ENCODE measurements at regions not wholly inside any gene's neighbourhood (a gene's known extent, or its start where the extent isn't known, plus 50 kb on each side); places are given as distances from the start of the nearest gene placed in this dataset.

GRCh38 chr2:2839782-2840531 is 508.9 kb upstream of the MYT1L start:
- DNase-seq (ENCODE audit: extremely low read depth in 1 of 2, low read depth in 1 of 2): no peak

- no peak for DNase-seq (ENCODE audit: extremely low read depth in 1 of 2, low read depth in 1 of 2)
Observed at GRCh38 chr2:2839393-2839781, 508.3 kb upstream of the MYT1L start.

GRCh38 chr2:2838548-2838845 is 507.4 kb upstream of the MYT1L start:
- DNase-seq (ENCODE audit: extremely low read depth in 1 of 2, low read depth in 1 of 2): no peak

GRCh38 chr2:2837746-2838547 is 506.9 kb upstream of the MYT1L start:
- no peak for DNase-seq (ENCODE audit: extremely low read depth in 1 of 2, low read depth in 1 of 2)

GRCh38 chr2:2836343-2837070 is 505.4 kb upstream of the MYT1L start:
- DNase-seq (ENCODE audit: extremely low read depth in 1 of 2, low read depth in 1 of 2): no peak

GRCh38 chr2:2834516-2835254 is 503.6 kb upstream of the MYT1L start:
- no peak for DNase-seq (ENCODE audit: extremely low read depth in 1 of 2, low read depth in 1 of 2)

GRCh38 chr2:2834105-2834504 is 503.0 kb upstream of the MYT1L start:
- DNase-seq (ENCODE audit: extremely low read depth in 1 of 2, low read depth in 1 of 2): no peak

GRCh38 chr2:2832657-2833056 is 501.6 kb upstream of the MYT1L start:
- no peak for DNase-seq (ENCODE audit: extremely low read depth in 1 of 2, low read depth in 1 of 2)

DNA sequence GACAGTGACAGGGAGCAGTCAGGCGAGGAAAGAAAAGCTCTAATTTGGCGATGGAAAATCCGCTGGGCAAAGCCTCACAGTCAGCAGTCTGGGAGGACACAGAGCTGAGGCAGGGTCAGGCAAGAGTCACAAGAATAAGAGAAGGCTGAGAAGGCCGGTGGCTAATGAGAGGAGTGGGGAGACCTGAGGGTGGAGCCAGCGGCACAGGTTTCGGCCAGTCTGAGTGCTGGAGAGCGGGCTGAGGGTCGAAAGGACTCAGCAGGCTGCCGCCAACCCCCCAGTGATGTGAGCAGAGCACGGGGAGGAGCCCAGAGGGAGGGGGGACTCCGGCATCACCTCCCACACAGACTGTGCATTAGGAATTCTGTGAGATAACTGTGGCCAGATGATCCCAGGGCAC is 500.6 kb upstream of the MYT1L start:
- DNase-seq (ENCODE audit: extremely low read depth in 1 of 2, low read depth in 1 of 2): no peak

- no peak for DNase-seq (ENCODE audit: extremely low read depth in 1 of 2, low read depth in 1 of 2)
Observed at GRCh38 chr2:2830576-2830975, 499.5 kb upstream of the MYT1L start.

DNA sequence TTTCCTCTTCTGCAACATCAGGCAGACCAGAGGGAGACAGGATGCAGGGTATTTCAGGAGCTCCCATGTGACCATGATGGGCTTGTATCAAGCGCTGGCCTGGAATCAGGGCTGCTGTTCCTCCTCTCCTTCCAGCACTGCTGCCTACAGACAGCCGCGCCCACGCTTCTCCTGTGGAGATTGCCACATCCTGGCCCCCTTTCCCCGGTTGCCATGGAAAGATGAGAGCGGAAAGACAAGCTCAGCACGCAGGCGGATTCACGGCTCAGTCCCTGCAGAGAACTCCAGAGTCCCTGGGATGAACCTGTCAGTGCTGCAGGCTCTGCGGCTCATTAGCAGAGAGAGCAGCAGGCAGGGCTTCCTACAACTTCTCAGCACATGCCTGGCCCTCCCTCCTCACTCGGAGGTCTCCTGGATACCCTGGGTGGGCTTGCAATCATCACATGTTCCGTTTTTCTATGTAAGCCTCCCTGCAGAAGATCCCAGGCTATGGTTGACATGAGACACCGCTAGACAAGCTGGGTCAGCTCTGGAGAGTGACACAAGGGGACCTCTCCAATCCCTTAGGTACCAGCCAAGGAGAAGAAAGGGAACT is 497.8 kb upstream of the MYT1L start:
- no peak for DNase-seq (ENCODE audit: extremely low read depth in 1 of 2, low read depth in 1 of 2)

GRCh38 chr2:2827761-2828221 is 496.7 kb upstream of the MYT1L start:
- no peak for DNase-seq (ENCODE audit: extremely low read depth in 1 of 2, low read depth in 1 of 2)

DNA sequence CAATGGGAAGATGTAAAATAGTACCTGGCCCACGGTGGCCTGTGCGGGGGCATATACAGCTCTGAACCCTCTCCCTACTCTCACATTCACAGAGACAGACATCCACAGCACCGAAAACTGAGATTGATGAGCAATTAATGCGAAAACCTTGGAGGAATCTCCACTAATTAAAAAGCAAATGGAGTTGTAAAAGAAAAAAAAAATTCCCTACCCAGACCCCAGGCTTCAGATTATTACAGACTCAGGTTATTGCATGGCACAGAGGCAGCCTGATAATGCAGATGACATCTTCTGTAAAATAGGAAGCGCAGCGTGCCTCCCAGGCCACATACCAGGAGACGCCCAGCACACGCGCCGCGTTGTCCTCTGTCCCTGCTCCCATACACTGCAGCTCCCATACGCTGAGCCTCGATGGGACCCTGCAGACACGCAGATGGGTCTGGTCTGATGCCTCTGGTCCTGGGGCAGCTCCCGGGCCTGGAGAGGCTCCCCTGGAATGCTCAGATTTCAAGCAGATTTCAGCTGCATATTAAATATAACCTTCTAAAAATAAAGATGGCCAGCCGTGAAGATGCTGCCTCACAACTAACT is 496.1 kb upstream of the MYT1L start:
- no peak for DNase-seq (ENCODE audit: extremely low read depth in 1 of 2, low read depth in 1 of 2)

DNA sequence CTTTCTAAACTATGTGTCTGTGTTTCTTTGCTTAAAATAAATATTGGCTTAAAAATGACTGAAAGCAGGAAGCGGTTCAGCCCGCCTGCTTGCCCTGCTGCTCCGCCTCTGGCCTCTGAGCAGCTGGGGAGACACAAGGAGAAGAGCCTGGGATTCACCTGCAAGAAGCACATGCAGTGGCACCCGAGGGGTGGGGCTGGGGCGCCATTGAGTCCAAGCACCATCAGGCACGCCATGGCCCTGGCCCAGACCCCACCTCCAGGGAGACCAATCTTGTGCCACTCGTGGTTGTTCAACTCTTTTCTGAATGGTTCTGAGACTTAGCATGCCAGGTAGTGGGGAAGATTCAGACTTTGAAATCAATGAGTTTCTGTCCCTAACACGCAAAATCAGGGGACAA is 495.5 kb upstream of the MYT1L start:
- no peak for DNase-seq (ENCODE audit: extremely low read depth in 1 of 2, low read depth in 1 of 2)

DNA sequence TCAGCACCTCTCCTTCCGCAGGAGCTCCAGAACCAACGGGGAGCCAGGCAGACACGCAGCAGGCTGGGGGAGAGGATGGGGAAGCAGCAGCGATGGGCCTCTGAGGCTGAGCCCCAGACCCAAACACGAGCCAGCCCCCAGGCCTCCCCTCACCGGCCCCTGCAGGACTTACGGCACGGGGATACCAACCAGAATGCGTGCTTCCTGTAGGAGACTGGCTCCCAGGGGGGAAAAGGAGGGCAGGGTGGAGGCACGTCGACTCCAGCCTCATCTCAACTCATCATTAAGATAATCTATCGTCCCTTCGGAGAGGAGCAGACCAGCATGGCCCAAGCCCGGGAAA is 495.1 kb upstream of the MYT1L start:
- DNase-seq (ENCODE audit: extremely low read depth in 1 of 2, low read depth in 1 of 2): no peak

DNA sequence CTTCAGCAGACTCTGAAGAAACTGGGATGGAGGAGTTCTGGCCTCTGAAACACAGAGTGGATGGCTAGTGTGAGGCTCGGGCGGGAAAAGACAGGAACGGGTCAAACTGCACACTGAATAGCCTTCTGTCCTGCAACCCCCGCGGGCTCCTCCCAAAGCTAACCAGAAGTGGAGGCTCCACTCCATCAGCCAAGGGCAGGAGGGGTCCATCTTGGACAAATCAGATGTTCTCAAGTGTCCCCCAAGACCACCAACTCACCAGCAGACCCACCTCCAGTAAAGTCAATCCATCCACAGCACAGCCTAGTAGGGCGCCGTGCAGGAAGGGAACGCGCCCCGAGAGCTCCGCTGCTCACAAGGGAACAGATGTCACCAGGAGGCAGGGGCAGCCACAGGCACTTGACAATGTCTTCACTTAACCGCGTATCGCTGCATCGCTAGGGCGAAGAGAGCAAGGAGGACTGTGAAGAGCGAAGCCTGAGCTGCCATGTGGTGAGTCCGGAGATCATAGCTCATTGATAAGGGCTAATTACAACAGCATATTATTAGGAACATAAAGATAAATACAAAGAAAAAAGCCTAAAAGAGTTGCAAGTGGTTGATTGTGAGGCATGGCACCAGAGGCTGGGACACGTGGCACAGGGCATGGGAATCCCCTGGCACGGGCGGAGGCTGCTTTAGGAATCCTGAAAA is 494.6 kb upstream of the MYT1L start:
- no peak for DNase-seq (ENCODE audit: extremely low read depth in 1 of 2, low read depth in 1 of 2)

DNA sequence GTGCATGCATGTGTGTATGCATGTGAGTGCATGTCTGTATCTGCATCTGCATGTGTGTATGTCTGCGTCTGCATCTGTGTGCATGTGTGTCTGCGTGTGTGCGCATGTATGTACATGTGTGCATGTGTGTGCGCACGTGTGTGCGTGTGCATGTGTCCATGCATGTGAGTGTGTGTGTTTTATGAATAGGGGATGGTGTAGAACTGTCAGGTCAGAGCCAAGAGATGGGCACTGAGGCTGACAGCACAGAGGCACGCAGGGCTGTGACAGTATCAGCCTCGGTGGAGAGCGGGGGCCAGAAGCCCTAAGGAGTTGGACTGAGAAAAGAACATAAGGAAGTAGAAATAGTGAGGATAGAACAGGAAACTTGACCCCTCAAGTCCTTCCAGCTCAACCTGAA is 494.0 kb upstream of the MYT1L start:
- DNase-seq (ENCODE audit: extremely low read depth in 1 of 2, low read depth in 1 of 2): no peak

DNA sequence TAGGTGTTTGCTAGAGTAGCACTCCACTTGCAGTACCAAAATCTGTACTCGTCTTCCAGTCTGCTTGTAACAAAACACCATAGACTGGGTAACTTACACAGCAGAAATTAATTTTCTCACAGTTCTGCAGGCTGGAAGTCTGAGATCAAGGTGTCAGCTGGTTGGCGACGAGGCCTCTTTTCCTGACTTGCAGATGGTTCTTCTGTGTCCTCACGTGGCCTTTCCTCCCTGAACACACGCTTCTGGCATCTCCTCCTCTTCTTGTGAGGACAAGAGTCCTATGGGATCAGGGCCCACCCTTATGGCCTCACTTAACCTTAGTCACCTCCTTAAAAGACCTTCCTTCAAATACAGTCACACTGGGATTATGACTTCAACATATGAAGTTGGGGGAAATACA is 493.5 kb upstream of the MYT1L start:
- no peak for DNase-seq (ENCODE audit: extremely low read depth in 1 of 2, low read depth in 1 of 2)

- no peak for DNase-seq (ENCODE audit: extremely low read depth in 1 of 2, low read depth in 1 of 2)
Observed at GRCh38 chr2:2823061-2823753, 492.1 kb upstream of the MYT1L start.

Measured in activated CD8-positive, alpha-beta memory T cell treated with anti-CD3 and anti-CD28 coated beads for 1 hour (primary cell).